ENCODE measurements at regions not wholly inside any gene's neighbourhood (a gene's known extent, or its start where the extent isn't known, plus 50 kb on each side); places are given as distances from the start of the nearest gene placed in this dataset.

GRCh38 chr2:221268631-221269030 is 303.5 kb downstream of the EPHA4 start:
- in situ Hi-C loops (cut with HindIII; ENCODE audit: low sequenced_read_pairs), result no loop called here

DNA sequence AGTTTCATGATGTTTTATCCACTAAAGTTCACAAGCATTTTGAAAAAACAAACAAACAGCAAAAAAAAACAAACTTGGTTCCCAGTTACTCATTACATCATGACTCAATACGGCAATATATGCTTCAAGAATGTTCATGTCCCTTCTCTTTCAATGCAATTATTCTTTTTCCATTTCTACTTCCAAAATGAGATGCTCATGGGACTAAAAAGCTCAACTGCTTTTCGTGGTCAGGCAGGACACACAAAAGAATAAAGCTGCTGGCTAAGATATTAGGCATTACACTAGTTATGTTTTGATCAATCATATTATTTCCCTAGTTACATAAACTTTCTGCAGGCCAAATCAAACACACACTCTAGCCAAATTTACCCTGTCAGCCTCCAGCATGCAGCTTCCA is 301.3 kb downstream of the EPHA4 start:
- in situ Hi-C loops (cut with HindIII; ENCODE audit: low sequenced_read_pairs), result no loop called here

DNA sequence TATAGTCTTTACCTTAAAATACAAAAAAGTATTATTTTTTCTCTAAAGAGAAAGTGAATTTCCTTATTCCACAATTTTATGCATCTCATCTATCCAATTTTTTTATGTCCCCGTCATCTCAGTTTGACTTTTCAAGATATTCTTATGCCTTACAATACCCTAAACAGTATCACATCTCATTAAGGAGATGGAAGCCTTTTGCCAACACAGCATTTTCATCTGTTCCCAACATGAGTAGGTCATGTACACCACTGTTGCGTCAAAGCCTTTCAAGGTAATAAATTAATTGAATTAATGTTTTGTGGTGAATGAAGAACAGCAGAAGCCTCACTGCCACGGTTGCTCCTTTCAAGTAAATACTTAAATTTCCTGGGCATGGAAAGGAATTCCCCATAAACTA is 299.4 kb downstream of the EPHA4 start:
- in situ Hi-C loops (cut with HindIII; ENCODE audit: low sequenced_read_pairs), result no loop called here

DNA sequence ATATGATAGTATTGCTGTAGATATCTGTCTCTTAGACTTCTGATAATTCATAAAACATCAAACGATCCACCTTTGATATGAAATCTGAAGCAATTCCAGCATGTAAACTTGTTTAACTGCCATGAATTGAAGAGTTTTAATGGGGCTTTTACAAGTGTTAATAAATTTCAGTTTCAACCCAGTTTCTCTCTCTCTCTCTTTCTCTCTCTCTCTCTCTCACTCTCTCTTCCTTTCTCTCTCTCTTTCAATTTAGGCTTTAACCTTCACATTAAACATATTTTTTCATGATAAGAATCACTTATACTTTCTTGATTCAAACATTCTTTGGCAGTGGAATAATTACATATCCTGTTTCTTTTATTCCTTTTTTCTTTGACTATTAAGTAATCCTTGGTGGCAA is 296.1 kb downstream of the EPHA4 start:
- in situ Hi-C loops (cut with HindIII; ENCODE audit: low sequenced_read_pairs), result no loop called here

DNA sequence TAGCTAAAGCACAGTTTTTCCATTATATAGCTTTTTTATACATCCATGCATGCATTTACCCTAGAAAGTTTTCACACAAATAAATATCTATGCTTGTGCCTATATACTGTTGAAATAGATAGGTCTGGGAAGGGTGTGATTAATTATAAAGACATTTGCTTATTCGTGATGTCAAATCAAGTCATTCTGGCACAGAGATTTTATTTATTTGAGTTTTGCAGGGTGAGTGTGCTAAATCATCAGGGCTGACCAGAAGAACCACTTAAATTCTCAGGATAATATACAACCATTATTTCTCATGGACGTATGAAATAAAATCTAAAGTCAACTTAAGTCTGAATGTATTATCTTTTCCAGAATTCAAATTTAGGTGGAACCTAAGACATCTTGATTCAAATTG is 295.5 kb downstream of the EPHA4 start:
- in situ Hi-C loops (cut with HindIII; ENCODE audit: low sequenced_read_pairs), result no loop called here

DNA sequence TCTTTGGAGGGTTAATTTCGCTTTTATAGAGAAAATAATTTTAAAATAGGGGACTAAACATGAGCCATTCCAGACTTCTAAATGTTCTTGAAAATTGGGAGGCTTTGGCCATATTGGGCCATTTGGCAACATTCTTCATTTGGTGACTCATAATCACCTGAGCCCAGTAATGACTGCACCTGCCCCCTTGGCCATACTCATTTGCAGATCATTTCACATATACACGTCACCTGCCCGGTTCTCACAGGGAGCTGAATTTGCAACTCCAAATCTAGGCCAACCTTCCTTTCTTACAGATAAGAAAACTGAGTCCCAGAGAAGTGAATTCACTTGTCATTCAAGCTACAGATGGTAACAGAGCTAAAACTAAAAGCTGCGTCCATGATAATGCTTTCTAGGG is 289.7 kb downstream of the EPHA4 start:
- in situ Hi-C loops (cut with HindIII; ENCODE audit: low sequenced_read_pairs), result no loop called here

DNA sequence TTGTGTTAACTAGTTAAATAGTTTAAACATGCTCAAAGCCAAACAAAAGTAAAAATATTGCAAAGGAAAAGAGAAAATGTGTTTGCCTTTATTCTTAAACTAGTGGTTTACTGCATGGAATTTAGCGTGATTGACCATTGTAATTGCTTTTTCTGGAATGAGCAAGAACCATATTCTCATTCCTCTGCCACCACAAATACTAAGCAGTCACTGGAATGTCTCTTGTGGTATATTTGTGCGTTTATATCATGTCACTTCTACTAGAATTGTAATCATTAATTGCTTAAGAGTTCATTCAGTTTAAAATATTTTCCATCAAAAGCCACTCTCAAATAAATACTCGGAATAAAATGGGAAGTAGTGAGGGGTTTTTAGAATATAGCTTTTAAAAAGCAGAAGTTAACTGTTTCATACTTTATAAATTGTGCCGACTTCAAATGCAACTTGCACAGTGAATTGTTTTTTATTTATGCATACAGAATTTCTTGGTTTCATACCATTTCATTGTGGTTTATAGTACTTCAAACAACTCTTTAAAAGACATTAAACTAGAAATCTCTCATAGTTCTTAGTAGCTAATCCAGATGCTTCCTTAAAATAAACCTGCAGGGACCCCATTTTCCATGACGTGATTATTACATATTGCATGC is 288.1 kb downstream of the EPHA4 start:
- in situ Hi-C loops (cut with HindIII; ENCODE audit: low sequenced_read_pairs), result no loop called here

- in situ Hi-C loops (cut with HindIII; ENCODE audit: low sequenced_read_pairs), result no loop called here
Observed at GRCh38 chr2:221285148-221285547, 287.0 kb downstream of the EPHA4 start.

DNA sequence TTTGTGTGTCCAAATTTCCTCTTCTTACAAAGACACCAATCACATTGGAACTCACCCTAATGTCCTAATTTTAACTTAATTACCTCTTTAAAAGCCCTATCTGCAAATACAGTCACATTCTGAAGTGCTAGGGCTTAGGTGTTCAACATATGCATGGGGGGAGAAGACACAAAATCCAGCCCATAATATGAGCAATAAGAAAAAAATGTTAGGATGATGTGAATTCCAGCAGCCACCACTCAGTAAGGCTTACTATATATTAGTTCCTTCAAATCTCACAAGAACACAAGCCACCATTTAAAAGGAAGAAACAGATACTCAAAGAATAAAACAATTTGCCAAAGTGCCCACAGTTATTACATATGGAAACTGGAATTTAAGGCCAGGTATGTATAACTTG is 285.7 kb downstream of the EPHA4 start:
- in situ Hi-C loops (cut with HindIII; ENCODE audit: low sequenced_read_pairs), result no loop called here

DNA sequence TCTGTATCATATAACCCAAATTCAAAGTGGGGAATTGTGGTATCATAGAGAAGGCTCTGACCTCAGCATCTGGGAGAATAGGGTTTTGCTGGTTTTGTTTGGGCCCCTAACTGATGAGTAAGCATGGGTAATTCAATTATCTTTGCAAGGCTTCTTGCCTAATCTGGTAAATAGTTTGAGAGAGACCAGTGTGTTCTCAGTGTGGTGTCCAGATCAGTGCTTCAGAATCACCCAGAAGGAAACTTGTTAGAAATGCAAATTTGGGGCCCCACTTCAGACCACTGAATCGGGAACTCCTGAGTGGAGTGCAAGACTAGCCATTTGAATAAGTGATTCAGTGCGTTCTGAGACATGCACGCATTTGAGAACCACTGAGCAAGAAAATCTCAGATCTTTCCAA is 282.7 kb downstream of the EPHA4 start:
- in situ Hi-C loops (cut with HindIII; ENCODE audit: low sequenced_read_pairs), result no loop called here

DNA sequence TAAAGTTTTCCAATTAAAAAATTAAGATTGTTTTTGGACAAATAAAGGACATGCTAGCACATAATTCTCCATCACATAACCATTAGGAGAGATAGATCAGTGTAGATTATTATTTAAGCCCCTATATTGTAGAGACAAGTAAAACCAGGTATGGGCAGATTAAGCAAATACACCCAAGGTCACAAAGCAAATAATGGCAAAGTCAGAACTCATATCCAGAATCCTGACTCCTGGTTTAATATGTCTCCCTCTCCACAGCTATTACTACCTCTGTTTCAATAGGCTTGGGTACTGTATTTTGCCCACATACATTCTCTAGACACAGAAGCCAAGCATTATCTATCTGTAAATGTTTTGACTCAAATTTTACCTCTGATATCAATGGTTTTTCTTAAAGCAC is 282.3 kb downstream of the EPHA4 start:
- in situ Hi-C loops (cut with HindIII; ENCODE audit: low sequenced_read_pairs), result no loop called here

- in situ Hi-C loops (cut with HindIII; ENCODE audit: low sequenced_read_pairs), result no loop called here
Observed at GRCh38 chr2:221293949-221294742, 278.0 kb downstream of the EPHA4 start.

- in situ Hi-C loops (cut with HindIII; ENCODE audit: low sequenced_read_pairs), result no loop called here
Observed at GRCh38 chr2:221304916-221305315, 267.2 kb downstream of the EPHA4 start.

- in situ Hi-C loops (cut with HindIII; ENCODE audit: low sequenced_read_pairs), result no loop called here
Observed at GRCh38 chr2:221308507-221309066, 263.5 kb downstream of the EPHA4 start.

DNA sequence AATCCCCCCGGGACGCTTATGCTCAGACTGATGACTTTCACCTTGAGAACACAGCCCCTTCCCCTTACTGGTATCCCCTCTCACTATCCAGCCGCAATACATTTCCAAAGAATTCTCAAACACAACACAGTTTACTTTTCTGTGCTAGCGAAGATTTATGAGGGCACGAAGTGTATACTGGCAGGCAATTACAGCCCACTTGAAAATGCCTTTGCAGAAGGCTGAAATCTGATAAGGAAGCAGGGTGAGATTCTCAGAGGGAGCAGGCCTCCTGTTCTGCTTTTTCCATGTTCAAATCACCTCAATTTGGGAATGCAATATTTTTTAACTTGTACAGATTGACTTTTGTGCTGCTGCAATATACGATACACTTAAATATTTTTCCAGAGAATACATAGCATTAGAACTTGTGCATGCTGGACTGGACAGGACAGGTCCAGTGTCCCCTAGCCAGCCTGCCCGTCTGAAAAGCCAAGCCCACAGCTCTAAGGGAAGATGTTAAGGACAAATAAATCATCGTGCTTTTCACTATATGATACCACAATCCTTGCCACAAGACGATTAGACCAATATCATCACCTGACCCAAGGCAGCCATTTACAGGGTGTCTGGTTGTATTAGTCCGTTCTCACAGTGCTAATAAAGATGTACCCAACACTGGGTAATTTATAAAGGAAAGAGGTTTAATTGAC is 262.1 kb downstream of the EPHA4 start:
- in situ Hi-C loops (cut with HindIII; ENCODE audit: low sequenced_read_pairs), result no loop called here

GRCh38 chr2:221310730-221311129 is 261.4 kb downstream of the EPHA4 start:
- in situ Hi-C loops (cut with HindIII; ENCODE audit: low sequenced_read_pairs), result no loop called here

- in situ Hi-C loops (cut with HindIII; ENCODE audit: low sequenced_read_pairs), result no loop called here
Observed at GRCh38 chr2:221312634-221313033, 259.5 kb downstream of the EPHA4 start.

- in situ Hi-C loops (cut with HindIII; ENCODE audit: low sequenced_read_pairs), result no loop called here
Observed at GRCh38 chr2:221314786-221315185, 257.3 kb downstream of the EPHA4 start.

DNA sequence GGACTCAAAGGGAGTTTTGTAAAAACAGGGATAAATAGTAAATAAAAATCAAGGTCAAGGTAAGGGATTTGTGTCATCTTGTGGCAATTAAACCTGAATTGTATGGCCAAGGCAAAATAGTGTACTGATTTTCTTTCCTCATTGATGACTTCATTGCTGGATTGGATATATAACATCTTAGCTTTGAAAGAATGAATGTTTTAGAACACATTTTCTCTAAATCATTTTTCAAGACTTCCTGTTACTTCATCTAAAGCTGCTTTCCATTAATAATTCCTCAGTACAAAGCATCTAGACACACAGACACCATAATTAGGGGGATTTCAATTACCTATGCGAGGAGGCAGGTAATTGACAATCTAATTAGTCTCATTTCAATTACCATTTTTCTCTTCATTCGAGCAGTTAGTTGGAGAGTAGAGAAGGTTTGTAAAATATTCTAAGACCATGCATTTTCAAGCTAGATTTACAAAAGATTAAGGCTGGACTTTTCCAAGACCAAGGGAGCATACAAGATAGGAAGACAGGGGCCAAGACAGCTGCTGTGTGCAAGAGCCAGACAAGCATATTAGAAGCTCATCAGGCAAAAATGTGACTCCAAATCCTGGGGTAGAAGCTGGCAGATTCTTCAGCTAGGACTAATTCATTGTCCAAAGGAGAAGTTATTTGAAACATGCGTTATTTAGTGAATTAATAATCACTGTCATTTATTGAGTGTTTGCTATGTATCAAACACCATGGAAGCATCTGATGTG is 253.6 kb downstream of the EPHA4 start:
- in situ Hi-C loops (cut with HindIII; ENCODE audit: low sequenced_read_pairs), result no loop called here

GRCh38 chr2:221322741-221323140 is 249.4 kb downstream of the EPHA4 start:
- in situ Hi-C loops (cut with HindIII; ENCODE audit: low sequenced_read_pairs), result no loop called here

DNA sequence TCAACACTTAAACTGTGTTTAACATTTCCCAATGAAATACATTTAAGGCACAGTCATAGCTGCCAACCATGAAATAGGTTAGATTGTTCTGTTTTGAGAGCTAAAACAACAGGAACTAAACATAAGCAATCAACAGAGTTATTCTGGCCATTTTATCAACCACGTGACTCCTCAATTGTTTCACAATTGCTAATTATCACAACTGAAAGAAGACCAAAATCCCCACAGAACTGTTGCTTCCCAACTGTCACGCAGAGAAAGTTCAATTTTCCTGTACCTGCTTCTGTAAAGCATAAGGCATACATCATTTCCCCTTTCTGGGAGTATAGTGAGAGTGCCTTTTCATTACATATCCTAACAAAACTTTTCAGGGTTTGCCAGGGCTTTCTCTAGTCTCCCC is 248.6 kb downstream of the EPHA4 start:
- in situ Hi-C loops (cut with HindIII; ENCODE audit: low sequenced_read_pairs), result no loop called here

All from DLD1 (cell line).